GM21390 (cell line): ENCODE measurements at regions not wholly inside any gene's neighbourhood (a gene's known extent, or its start where the extent isn't known, plus 50 kb on each side); places are given as distances from the start of the nearest gene placed in this dataset.
"Not testable (repeated sequence)": the region's sequence is repeated elsewhere in the genome, so short reads cannot be mapped to it uniquely, and the experiment has no call there.

ENCODE experiments used
- ATAC-seq: cut with Tn5 transposase; IDR thresholded peaks from one replicate; pipeline ENCODE4 v1.9.1; 2021; ENCODE audit not compliant: unreplicated experiment

GRCh38 chr1:207243442-207244408, 77.8 kb upstream of the CD55 start:
- ATAC-seq = no peak

- ATAC-seq = no peak
Measured at GRCh38 chr1:207244409-207244801, 77.1 kb upstream of the CD55 start.

- no peak for ATAC-seq
Measured at GRCh38 chr1:207245124-207245523, 76.4 kb upstream of the CD55 start.

GRCh38 chr1:207248544-207249198, 72.8 kb upstream of the CD55 start:
- ATAC-seq = no peak

- ATAC-seq = no peak
Measured at GRCh38 chr1:207250431-207250830, 71.0 kb upstream of the CD55 start.

DNA sequence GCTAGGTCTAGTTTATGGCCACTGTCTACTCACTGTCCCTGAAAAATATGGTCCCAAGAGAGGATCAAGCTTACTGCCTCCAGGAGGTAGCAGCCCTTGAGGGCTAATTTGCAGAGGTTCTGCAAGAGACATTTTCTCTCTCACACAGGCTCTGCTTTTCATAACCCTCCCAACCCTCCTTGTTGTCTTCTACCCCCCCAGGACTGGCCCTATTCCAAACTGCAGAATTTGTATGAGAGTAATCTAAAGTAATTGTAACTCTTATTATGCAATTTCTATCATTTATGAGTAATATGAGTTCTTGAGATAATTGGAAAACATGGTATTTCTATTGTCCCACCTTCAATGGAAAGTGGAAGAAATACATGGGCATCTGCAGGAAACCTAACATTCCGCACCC, 70.4 kb upstream of the CD55 start:
- no peak for ATAC-seq

GRCh38 chr1:207256869-207257268, 64.6 kb upstream of the CD55 start:
- ATAC-seq = no peak

GRCh38 chr1:207259391-207259790, 62.1 kb upstream of the CD55 start:
- no peak for ATAC-seq

DNA sequence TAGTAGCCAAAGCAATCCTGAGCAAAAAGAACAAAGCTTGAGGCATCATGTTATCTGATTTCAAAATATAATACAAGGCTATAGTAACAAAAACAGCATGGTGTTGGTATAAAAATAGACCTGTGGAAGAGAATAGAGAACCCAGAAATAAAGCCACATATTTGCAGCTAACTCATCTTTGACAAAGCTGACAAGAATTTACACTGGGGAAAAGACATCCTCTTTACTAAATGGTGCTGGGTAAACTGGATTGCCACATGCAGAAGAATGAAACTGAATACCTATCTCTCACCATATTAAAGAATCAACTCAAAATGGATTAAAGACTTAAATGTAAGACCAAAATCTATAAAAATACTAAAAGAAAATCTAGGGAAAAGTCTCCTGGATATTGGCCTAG, 59.5 kb upstream of the CD55 start:
- ATAC-seq = no peak

- not testable (repeated sequence) for ATAC-seq
Measured at GRCh38 chr1:207262891-207263290, 58.6 kb upstream of the CD55 start.

- ATAC-seq = no peak
Measured at GRCh38 chr1:207264663-207265252, 56.7 kb upstream of the CD55 start.

DNA sequence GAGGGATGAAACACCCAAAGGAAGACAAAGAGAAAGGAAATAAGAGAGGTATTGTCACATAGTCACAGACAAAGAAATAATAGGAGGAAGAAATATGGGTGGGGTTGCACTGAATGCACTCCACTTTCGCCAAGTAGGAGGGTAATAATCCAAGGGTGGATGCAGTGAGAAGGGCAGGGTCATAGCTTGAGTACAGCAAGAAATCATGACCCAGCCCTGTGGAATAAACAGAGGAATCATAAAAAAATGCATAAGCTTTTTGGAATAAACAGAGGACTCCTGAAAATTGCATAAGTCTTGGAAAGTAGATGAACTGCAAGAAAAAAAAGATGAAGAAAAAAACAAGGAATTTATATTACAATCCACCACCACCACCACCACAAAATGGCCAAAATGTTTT, 53.1 kb upstream of the CD55 start:
- no peak for ATAC-seq

- no peak for ATAC-seq
Measured at GRCh38 chr1:207268753-207269511, 52.5 kb upstream of the CD55 start.
